ENCODE measurements at regions not wholly inside any gene's neighbourhood (a gene's known extent, or its start where the extent isn't known, plus 50 kb on each side); places are given as distances from the start of the nearest gene placed in this dataset.

GRCh38 chr6:43875849-43876572 lies 106.0 kb downstream of the VEGFA start:
- DNase-seq (ENCODE audit: low read depth in 1 of 2, low spot score in 1 of 2): no peak

DNA sequence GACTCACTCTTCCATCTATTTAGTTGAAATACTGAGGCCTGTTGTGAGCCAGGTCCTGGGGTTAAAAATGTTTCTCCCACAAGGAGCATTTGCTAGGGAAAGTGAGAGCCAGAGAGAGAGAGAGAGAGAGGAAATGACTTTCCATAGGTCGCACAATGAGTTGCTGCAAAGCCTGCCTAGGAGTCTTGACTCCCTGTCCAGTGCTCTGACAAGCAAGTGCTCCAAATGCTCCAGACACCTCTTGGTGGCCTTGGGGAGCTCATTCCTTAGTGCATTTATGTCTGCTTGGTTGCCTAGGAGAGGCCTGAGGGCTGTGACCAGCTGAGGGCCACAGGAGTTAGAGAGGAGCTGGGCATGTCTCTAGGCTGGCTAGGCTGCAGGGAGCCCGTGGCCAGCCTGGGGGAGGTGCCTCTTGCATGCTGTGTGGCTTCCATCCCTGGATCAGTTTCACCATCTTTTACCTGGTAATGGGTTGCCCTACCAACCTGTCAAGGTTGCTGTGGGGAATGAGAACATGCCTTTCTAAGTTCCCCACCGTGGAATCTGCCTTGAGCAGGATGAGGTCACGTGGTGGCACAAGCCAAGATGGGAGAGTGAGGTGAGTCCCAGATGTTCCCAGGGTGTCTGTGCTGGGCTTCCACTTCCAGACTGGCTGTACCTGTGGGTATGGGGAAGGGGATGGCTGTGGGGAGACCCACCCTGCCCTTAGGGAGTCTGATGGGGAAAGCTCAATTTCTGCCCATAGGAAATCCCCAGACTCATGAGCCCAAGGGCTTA lies 105.0 kb downstream of the VEGFA start:
- DNase-seq (ENCODE audit: low read depth in 1 of 2, low spot score in 1 of 2): no peak

- DNase-seq (ENCODE audit: low read depth in 1 of 2, low spot score in 1 of 2): no peak
Observed at GRCh38 chr6:43873806-43874714, 104.0 kb downstream of the VEGFA start.

GRCh38 chr6:43871933-43872332 lies 101.9 kb downstream of the VEGFA start:
- DNase-seq (ENCODE audit: low read depth in 1 of 2, low spot score in 1 of 2): no peak

DNA sequence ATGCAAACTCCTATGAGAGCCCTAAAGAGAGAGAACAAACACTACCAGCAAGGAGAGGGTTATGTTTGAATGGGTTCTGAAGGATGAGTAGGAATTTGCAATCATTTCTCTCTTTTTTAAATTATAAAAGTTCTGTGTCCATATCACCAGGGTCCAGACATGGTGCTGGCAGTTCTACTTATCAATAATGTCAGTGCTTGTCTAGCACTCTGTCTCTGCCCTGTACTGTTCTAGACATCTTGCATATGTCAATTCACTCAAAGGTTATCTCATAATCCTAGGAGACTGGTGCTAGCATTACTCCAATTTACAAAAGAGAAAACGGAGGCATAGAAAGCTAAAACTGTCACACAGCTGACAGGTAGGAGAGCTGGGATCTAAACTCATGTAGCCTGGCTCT lies 101.3 kb downstream of the VEGFA start:
- DNase-seq (ENCODE audit: low read depth in 1 of 2, low spot score in 1 of 2): no peak

GRCh38 chr6:43870660-43871061 lies 100.7 kb downstream of the VEGFA start:
- no peak for DNase-seq (ENCODE audit: low read depth in 1 of 2, low spot score in 1 of 2)

DNA sequence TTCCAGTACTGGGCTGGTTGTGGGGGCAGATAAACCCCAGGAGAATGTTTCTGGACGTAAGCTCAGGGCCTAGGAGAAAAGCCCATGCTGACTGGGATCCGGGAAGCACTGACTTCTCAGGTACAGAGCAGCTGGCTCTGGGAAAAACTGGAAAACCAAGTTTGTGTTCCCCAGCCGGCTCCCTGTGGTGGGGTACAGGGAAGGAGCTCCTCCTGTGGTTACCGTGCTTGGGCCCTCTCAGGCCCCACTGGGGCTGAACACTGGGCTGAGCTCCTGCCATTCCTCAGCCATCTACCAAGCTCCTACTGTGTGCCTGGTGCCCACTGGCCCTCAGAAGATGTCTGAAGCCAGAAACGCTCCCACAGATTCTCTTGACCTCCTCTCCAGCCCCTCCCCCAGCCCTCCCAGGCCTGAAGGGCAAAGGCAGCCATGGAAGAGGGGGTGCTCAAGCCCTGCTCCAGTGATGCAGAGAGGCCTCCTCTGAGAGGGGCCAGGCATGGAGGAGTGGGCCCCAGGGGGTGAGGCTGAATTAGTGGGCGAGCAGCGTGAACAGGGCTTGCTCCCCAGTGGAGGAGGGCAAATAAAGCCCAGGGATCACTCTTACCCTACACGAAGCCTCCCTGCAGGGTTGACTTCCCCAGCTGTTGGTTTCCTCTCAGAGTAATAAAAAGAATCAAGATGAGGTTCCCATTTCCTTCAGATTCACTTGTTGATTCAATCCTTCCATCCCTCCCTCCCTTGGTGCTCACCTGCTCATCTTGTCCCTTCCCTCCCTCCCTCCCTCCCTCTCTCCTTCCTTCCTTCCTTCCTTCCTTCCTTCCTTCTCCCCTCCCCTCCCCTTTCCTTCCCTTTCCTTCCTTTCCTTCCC lies 100.0 kb downstream of the VEGFA start:
- DNase-seq (ENCODE audit: low read depth in 1 of 2, low spot score in 1 of 2): no peak

GRCh38 chr6:43869079-43869710 lies 99.2 kb downstream of the VEGFA start:
- DNase-seq (ENCODE audit: low read depth in 1 of 2, low spot score in 1 of 2): no peak

DNA sequence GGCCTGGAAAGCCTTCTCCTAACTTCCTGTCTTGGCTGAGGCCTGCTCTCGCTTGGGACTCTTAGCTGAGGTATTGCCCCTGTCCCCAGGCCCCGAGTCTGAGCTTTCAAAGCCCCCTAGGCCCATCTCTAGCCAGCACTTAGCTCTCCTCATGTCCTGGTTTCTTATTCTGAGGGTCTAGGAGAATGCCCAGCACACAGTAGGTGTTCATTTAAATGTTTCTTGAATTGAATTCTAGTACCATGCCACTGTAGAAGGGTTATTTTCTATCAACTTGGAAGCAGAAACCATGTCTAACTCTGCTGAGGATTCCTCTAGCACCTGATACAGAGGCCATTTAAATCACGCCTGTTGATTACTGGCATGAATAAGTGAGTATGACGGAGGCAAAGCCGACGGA lies 98.5 kb downstream of the VEGFA start:
- no peak for DNase-seq (ENCODE audit: low read depth in 1 of 2, low spot score in 1 of 2)

GRCh38 chr6:43867996-43868395 lies 98.0 kb downstream of the VEGFA start:
- no peak for DNase-seq (ENCODE audit: low read depth in 1 of 2, low spot score in 1 of 2)

GRCh38 chr6:43867246-43867645 lies 97.2 kb downstream of the VEGFA start:
- no peak for DNase-seq (ENCODE audit: low read depth in 1 of 2, low spot score in 1 of 2)

DNA sequence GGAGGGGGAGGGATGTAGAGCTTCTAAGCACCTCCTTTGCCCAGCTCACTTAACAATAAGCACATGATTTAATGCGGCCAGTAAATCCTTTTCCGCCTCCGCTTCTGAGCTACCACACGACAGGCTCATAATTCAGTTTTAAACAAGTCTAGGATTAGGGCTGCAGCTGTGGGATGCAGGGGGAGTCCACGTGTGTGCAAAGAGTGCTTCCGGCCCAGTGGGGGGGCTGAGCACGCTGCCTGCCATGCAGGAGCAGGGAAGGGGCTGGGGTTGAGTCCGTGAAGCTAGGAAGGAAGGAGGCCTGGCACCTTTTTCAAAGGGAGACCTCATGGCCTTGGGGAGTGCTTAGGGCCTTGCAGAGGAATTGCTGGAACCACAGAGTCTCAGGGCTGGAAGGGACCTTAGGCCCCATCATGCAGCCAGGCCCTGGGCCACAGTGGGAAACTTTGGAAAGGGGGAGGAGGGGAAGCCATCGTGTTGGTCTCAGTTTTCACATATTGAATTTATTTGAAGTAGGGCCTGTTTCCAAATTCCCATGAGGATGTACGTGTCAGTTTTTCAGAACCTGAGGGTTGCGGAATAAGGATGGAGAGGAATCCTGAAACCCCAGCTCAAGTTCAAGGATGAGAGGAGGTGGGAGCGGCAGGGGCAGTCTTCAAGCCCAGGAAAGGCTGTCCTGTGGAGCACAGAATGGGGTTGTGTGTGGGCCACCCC lies 96.1 kb downstream of the VEGFA start:
- no peak for DNase-seq (ENCODE audit: low read depth in 1 of 2, low spot score in 1 of 2)

GRCh38 chr6:43865086-43865485 lies 95.1 kb downstream of the VEGFA start:
- DNase-seq (ENCODE audit: low read depth in 1 of 2, low spot score in 1 of 2): no peak

GRCh38 chr6:43862925-43863324 lies 92.9 kb downstream of the VEGFA start:
- no peak for DNase-seq (ENCODE audit: low read depth in 1 of 2, low spot score in 1 of 2)

GRCh38 chr6:43861212-43861894 lies 91.3 kb downstream of the VEGFA start:
- DNase-seq (ENCODE audit: low read depth in 1 of 2, low spot score in 1 of 2): no peak

DNA sequence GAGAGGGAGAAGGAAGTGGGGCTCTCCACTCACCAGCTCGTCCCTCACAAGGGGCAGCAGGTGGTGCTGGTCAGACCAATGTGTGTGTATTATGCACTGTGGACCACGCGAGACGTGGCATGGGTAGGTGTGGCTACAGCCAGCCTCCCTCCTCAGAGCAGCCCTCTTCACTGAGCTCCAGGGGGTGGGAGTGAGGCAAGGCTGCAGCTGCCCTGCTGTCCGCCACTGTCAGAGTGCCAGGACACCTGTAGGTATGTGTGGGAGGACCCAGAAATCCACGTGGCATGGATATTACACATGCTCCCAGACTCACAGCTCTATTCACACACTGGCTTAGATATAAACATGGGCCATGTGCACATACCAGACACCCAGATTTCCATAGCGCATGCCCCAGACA lies 90.3 kb downstream of the VEGFA start:
- no peak for DNase-seq (ENCODE audit: low read depth in 1 of 2, low spot score in 1 of 2)

- DNase-seq (ENCODE audit: low read depth in 1 of 2, low spot score in 1 of 2): no peak
Observed at GRCh38 chr6:43859213-43859612, 89.2 kb downstream of the VEGFA start.

- DNase-seq (ENCODE audit: low read depth in 1 of 2, low spot score in 1 of 2): no peak
Observed at GRCh38 chr6:43858161-43859153, 88.4 kb downstream of the VEGFA start.
